ENCODE measurements at regions not wholly inside any gene's neighbourhood (a gene's known extent, or its start where the extent isn't known, plus 50 kb on each side); places are given as distances from the start of the nearest gene placed in this dataset.

DNA sequence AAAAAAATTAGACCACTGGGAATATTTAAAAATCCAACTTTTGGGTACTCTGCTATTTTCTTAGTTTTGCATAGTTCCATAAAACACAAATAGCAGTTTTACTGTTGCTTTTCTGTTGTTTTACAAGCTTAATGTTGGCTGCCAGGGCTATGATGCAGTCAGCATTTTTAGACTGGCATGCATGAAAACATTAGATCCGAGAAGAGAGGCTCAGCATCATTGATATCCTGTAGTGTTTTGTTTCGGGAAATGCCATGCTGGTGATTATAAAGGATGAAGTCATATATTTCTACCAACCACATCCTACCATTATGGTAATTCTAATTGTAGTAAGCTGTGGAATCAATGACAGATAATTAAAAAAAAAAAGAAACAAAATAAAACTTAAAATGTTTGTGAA, 104.6 kb downstream of the MBL2 start:
- no peaks in the 10 kb centered on the region for H3K36me3 ChIP-seq (ENCODE audit: control insufficient read depth, insufficient read depth, low read length)
- no peak overlapping the region for H3K27ac ChIP-seq (ENCODE audit: low read length)
- DNase-seq = no peak
- no peaks in the 10 kb centered on the region for H3K4me1 ChIP-seq (ENCODE audit: control insufficient read depth, insufficient read depth, low read length)
- no peaks in the 10 kb centered on the region for H3K27me3 ChIP-seq (ENCODE audit: control insufficient read depth, insufficient read depth, low read length)
- WGBS (ENCODE audit: insufficient coverage) = no CpG with 5 or more reads among the region's 2 CpGs
- H3K4me3 ChIP-seq (ENCODE audit: low read length) = no peak overlapping the region
- no peaks in the 10 kb centered on the region for H3K9me3 ChIP-seq (replicated peaks; ENCODE audit: control insufficient read depth, low read depth, low read length)

DNA sequence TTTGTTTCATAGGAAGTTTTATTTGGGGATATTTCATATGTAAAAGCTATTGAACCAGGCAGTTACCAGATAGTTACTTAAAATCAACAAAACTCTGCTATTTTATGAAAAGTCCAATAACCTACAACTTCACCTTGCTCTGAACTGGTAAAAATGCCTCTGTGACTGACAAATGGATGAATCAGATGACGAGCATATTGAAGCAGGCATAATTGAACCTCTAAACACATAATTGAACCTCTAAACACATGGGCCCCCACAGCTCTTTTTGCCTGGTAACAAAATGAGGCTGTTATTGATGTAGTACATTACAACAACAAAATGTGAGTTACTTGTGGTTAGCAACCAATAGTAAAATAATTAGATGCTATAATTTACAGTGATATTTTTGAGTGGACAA, 99.7 kb downstream of the MBL2 start:
- Histone ChIP-seq H3K36me3 (ENCODE audit: control insufficient read depth, insufficient read depth, low read length) (no peaks in the 10 kb centered on the region), H3K27ac (ENCODE audit: low read length) (no peak overlapping the region), H3K4me3 (ENCODE audit: low read length) (no peak overlapping the region), H3K4me1 (ENCODE audit: control insufficient read depth, insufficient read depth, low read length) (no peaks in the 10 kb centered on the region), H3K9me3 (replicated peaks; ENCODE audit: control insufficient read depth, low read depth, low read length) (no peaks in the 10 kb centered on the region), H3K27me3 (ENCODE audit: control insufficient read depth, insufficient read depth, low read length) (no peaks in the 10 kb centered on the region)
- DNase-seq = no peak
- no CpG with 5 or more reads among the region's 1 CpG for WGBS (ENCODE audit: insufficient coverage)

DNA sequence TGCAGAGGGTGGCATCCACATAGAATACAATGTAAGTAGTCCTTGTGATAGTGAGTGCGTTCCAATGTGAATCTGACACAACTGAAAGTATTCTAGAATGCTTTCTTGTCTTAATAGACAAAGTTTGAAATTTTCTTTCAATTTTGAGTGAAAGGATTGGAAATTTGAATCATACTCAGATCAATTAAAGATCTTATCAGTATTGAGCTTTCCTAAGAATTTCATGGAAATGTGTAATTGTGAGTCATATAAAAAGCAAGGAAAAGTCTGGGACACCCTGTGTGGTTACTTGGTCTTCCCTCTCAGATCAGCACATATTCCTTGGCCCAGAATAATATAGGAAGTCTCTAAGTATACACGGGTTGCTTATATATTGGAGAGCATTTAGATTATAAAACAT, 99.1 kb downstream of the MBL2 start:
- no peaks in the 10 kb centered on the region for H3K27me3 ChIP-seq (ENCODE audit: control insufficient read depth, insufficient read depth, low read length)
- no peaks in the 10 kb centered on the region for H3K4me1 ChIP-seq (ENCODE audit: control insufficient read depth, insufficient read depth, low read length)
- H3K4me3 ChIP-seq (ENCODE audit: low read length) = no peak overlapping the region
- no peak overlapping the region for H3K27ac ChIP-seq (ENCODE audit: low read length)
- no CpG with 5 or more reads among the region's 2 CpGs for WGBS (ENCODE audit: insufficient coverage)
- no peaks in the 10 kb centered on the region for H3K9me3 ChIP-seq (replicated peaks; ENCODE audit: control insufficient read depth, low read depth, low read length)
- no peak for DNase-seq
- no peaks in the 10 kb centered on the region for H3K36me3 ChIP-seq (ENCODE audit: control insufficient read depth, insufficient read depth, low read length)

DNA sequence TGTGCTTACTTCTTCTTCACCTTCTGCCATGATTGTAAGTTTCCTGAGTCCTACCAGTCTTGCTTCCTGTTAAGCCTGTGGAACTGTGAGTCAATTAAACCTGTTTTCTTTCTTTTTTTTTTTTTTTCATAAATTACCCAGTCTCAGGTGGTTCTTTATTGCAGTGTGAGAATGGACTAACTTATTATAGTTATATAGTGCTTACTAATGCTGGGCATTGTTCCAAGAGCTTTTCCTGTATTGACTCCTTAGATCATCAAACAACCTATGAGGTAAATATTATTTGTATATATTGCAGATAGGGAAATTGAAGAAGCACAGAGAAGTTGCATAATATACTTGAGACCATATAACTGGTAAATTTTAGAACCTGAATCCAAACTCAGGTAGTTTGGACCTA, 98.1 kb downstream of the MBL2 start:
- H3K4me1 ChIP-seq (ENCODE audit: control insufficient read depth, insufficient read depth, low read length) = no peaks in the 10 kb centered on the region
- H3K9me3 ChIP-seq (replicated peaks; ENCODE audit: control insufficient read depth, low read depth, low read length) = no peaks in the 10 kb centered on the region
- H3K36me3 ChIP-seq (ENCODE audit: control insufficient read depth, insufficient read depth, low read length) = no peaks in the 10 kb centered on the region
- no peak overlapping the region for H3K4me3 ChIP-seq (ENCODE audit: low read length)
- H3K27me3 ChIP-seq (ENCODE audit: control insufficient read depth, insufficient read depth, low read length) = no peaks in the 10 kb centered on the region
- H3K27ac ChIP-seq (ENCODE audit: low read length) = no peak overlapping the region
- DNase-seq = no peak

DNA sequence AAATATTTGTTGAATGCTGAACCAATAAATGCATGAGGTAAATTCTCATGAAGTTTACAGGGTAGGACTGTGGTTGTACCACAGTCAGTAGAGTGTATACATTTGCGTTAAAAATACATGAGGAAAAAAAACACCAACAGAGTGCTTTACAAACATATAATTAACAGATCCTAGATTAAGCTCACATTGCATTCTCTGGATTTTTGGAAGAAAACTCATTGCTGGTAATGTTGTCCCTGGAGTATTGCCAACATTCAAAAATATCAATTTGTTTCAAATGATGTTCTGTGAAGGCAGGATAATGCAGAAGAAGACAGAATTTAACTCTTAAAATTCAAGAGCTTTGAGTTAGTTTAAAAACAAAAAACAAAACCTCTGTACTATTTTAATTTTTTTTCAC, 95.5 kb downstream of the MBL2 start:
- no peaks in the 10 kb centered on the region for H3K27me3 ChIP-seq (ENCODE audit: control insufficient read depth, insufficient read depth, low read length)
- no peaks in the 10 kb centered on the region for H3K4me1 ChIP-seq (ENCODE audit: control insufficient read depth, insufficient read depth, low read length)
- no CpG with 5 or more reads among the region's 1 CpG for WGBS (ENCODE audit: insufficient coverage)
- H3K9me3 ChIP-seq (replicated peaks; ENCODE audit: control insufficient read depth, low read depth, low read length) = no peaks in the 10 kb centered on the region
- H3K36me3 ChIP-seq (ENCODE audit: control insufficient read depth, insufficient read depth, low read length) = no peaks in the 10 kb centered on the region
- H3K27ac ChIP-seq (ENCODE audit: low read length) = no peak overlapping the region
- DNase-seq = no peak
- no peak overlapping the region for H3K4me3 ChIP-seq (ENCODE audit: low read length)

DNA sequence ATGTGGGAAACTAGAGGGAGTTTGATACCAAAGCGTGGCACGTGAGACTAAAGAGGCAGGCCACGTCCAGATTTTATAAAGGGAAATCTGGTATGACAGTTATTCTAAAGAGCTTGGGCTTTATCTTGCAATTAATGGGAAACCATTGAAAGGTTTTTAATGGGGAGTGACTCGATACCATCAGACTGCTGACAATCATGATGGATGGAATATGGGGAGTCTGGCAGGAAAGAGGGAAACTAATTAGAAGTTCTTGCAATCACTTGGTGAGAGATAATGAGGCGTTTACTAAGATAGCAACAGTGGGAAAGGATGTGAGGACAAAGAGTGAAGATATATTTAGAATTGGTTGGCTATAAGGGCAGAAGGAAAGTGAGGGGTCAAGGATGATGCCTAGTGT, 94.0 kb downstream of the MBL2 start:
- no peak overlapping the region for H3K4me3 ChIP-seq (ENCODE audit: low read length)
- WGBS (ENCODE audit: insufficient coverage) = 86% methylated on average over 5 of the region's 5 CpGs
- H3K9me3 ChIP-seq (replicated peaks; ENCODE audit: control insufficient read depth, low read depth, low read length) = no peaks in the 10 kb centered on the region
- no peak for DNase-seq
- no peak overlapping the region for H3K27ac ChIP-seq (ENCODE audit: low read length)
- no peaks in the 10 kb centered on the region for H3K4me1 ChIP-seq (ENCODE audit: control insufficient read depth, insufficient read depth, low read length)
- no peaks in the 10 kb centered on the region for H3K27me3 ChIP-seq (ENCODE audit: control insufficient read depth, insufficient read depth, low read length)
- no peaks in the 10 kb centered on the region for H3K36me3 ChIP-seq (ENCODE audit: control insufficient read depth, insufficient read depth, low read length)

DNA sequence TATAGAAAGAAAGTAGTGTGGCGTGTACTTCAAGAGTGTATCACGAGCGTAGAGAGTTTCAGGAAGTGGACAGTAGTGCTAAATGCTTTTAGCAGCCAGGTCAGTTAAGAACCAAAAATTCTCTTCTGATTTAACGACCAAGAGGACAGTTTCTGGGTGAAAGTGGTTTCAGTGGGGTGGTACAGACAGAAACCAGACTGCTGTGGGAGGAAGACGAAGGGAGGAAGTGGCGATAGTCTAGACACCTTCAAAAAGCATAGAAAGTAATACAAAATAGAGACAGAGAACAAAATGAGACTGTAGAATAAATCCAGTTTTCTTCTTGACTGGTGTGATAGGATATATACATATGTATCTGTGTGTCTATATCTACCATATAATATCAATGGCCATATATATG, 93.5 kb downstream of the MBL2 start:
- Histone ChIP-seq H3K9me3 (replicated peaks; ENCODE audit: control insufficient read depth, low read depth, low read length) (no peaks in the 10 kb centered on the region), H3K4me1 (ENCODE audit: control insufficient read depth, insufficient read depth, low read length) (no peaks in the 10 kb centered on the region), H3K27me3 (ENCODE audit: control insufficient read depth, insufficient read depth, low read length) (no peaks in the 10 kb centered on the region), H3K4me3 (ENCODE audit: low read length) (no peak overlapping the region), H3K27ac (ENCODE audit: low read length) (no peak overlapping the region), H3K36me3 (ENCODE audit: control insufficient read depth, insufficient read depth, low read length) (no peaks in the 10 kb centered on the region)
- DNase-seq = no peak
- 52% methylated on average over 3 of the region's 6 CpGs for WGBS (ENCODE audit: insufficient coverage)

DNA sequence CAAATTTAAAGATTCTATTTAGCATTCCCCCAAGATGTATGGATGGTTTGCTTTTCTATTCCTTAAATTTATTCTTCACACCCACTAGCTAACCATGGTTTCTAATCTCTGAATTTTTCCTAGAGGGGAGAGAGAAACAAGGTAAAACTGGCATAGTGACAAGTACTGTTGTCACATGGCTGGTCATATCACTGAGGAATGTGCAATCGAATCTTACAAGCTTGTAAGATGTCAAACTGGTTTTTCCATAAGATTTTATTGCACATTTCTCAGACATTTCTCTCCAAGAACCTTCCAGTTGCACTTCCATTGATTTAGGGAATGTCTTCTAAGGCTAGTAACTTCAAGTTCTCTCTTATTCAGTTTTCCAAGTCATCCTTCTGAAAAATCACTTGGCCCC, 89.8 kb downstream of the MBL2 start:
- Histone ChIP-seq H3K27me3 (ENCODE audit: control insufficient read depth, insufficient read depth, low read length) (no peaks in the 10 kb centered on the region), H3K4me1 (ENCODE audit: control insufficient read depth, insufficient read depth, low read length) (no peaks in the 10 kb centered on the region), H3K36me3 (ENCODE audit: control insufficient read depth, insufficient read depth, low read length) (no peaks in the 10 kb centered on the region), H3K4me3 (ENCODE audit: low read length) (no peak overlapping the region), H3K9me3 (replicated peaks; ENCODE audit: control insufficient read depth, low read depth, low read length) (no peaks in the 10 kb centered on the region), H3K27ac (ENCODE audit: low read length) (no peak overlapping the region)
- no CpG with 5 or more reads among the region's 1 CpG for WGBS (ENCODE audit: insufficient coverage)
- DNase-seq = no peak

DNA sequence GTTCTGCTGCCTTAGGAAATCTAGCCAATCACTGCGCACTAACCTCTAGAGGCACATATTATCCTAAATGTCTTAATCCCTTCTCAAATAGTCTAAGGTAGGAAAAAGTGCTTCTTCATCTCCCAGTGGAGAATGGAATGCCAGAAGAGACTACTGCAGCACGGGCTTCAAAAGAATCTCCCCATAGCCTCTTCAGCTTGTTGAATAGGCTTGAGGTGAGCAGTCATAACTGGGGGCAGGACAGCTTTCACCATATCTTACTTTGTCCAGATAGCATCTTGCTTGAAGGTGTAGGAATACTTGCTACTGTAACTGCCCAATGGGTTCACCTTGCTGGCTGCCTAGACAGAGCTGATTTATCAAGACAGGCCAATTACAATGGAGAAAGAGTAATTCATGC, 88.8 kb downstream of the MBL2 start:
- no peak for DNase-seq
- Histone ChIP-seq H3K36me3 (ENCODE audit: control insufficient read depth, insufficient read depth, low read length) (no peaks in the 10 kb centered on the region), H3K27ac (ENCODE audit: low read length) (no peak overlapping the region), H3K4me3 (ENCODE audit: low read length) (no peak overlapping the region), H3K9me3 (replicated peaks; ENCODE audit: control insufficient read depth, low read depth, low read length) (no peaks in the 10 kb centered on the region), H3K27me3 (ENCODE audit: control insufficient read depth, insufficient read depth, low read length) (no peaks in the 10 kb centered on the region), H3K4me1 (ENCODE audit: control insufficient read depth, insufficient read depth, low read length) (no peaks in the 10 kb centered on the region)
- WGBS (ENCODE audit: insufficient coverage) = no CpG with 5 or more reads among the region's 2 CpGs

DNA sequence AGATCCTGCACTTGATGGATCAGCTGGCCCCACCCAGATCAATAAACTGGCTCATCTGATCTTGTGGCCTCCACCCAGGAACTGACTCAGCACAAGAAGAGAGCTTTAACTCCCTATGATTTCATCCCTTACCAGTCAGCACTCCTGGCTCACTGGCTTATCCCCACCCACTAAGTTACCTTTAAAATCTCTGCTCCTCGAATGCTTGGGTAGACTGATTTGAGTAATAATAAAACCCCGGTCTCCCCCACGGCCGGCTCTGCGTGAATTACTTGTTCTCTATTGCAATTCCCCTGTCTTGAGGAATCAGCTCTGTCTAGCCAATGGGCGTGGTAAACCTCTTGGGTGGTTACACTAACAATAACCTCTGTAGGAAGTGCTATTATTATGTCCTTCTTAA, 83.7 kb downstream of the MBL2 start:
- no peaks in the 10 kb centered on the region for H3K36me3 ChIP-seq (ENCODE audit: control insufficient read depth, insufficient read depth, low read length)
- no peak overlapping the region for H3K27ac ChIP-seq (ENCODE audit: low read length)

DNA sequence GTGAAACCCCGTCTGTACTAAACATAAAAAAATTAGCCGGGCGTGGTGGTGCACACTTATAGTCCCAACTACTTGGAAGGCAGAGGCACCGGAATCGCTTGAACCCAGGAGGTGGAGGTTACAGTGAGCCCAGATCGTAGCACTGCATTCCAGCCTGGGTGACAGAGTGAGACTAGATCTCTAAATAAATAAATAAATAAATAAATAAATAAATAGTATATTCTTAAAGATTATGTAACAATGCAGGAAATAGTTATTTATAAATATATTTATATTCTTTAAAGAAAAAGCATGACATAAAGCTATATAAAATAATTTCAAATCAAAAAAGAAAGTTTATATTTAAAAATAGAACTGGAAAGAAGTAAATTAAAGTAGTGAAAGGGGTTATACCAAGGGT, 76.4 kb downstream of the MBL2 start:
- no peak overlapping the region for H3K4me3 ChIP-seq (ENCODE audit: low read length)
- WGBS (ENCODE audit: insufficient coverage) = no CpG with 5 or more reads among the region's 6 CpGs
- no peaks in the 10 kb centered on the region for H3K36me3 ChIP-seq (ENCODE audit: control insufficient read depth, insufficient read depth, low read length)
- DNase-seq = no peak
- no peaks in the 10 kb centered on the region for H3K27me3 ChIP-seq (ENCODE audit: control insufficient read depth, insufficient read depth, low read length)
- H3K4me1 ChIP-seq (ENCODE audit: control insufficient read depth, insufficient read depth, low read length) = no peaks in the 10 kb centered on the region
- H3K27ac ChIP-seq (ENCODE audit: low read length) = no peak overlapping the region
- H3K9me3 ChIP-seq (replicated peaks; ENCODE audit: control insufficient read depth, low read depth, low read length) = no peaks in the 10 kb centered on the region

More for the DNA sequence above, 83.7 kb downstream of the MBL2 start:
- no peak overlapping the region for H3K4me3 ChIP-seq (ENCODE audit: low read length)
- H3K27me3 ChIP-seq (ENCODE audit: control insufficient read depth, insufficient read depth, low read length) = no peaks in the 10 kb centered on the region
- no peak for DNase-seq
- no peaks in the 10 kb centered on the region for H3K9me3 ChIP-seq (replicated peaks; ENCODE audit: control insufficient read depth, low read depth, low read length)
- no CpG with 5 or more reads among the region's 6 CpGs for WGBS (ENCODE audit: insufficient coverage)
- H3K4me1 ChIP-seq (ENCODE audit: control insufficient read depth, insufficient read depth, low read length) = no peaks in the 10 kb centered on the region

All from muscle of leg (tissue), 3 donors.